ENCODE measurements at regions not wholly inside any gene's neighbourhood (a gene's known extent, or its start where the extent isn't known, plus 50 kb on each side); places are given as distances from the start of the nearest gene placed in this dataset.
A peak's percentile ranks its signal among the peaks of the same experiment; 100 is the strongest.

DNA sequence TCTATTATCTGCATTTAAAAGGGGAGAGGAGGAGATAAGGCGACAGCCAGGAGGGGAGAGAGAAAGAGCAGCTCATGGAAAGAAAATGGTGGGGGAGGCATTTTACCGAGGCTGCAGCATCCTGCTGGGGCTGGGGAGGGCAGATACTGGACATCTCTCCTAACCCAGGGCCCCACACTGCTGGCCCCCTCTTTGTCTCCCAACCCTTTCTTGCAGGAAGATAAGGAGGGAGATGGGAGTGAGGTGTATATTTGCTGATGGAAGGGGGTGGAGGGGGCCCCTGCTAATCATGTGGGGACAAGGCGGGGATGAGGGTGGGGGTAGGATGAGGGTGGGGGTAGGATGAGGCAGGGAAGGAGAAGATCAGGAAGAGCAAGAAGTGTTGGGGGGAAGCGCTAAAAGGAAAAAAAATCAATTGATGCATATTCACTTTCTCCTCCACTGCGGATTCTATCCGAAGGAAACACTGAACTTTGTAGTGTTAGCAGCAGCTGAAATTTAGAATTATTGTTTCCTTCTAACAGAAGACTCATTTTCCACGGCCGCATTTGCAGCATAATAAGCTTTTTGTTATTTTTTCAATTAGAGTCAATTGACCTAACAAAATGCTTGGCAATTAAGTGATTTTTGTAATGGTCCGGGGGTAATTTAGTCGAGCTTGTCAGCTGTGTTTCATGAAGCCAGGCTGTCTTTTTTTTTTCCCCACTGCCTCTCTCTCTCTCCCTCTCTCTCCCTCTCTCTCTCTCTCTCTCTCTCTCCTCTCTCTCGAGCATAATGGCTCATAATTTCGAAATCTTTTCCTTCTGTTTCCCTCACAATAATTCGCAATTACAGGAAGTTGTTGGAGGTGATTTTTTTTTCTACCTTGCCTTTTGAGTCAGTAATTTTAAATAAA is 1134.6 kb downstream of the BCL11B start:
- no peak overlapping the region for H3K4me3 ChIP-seq (ENCODE audit: low read length in 3 of 3)
- DNase-seq (peak in 2 of 5 donors; percentile 19 to 32), FAIRE-seq (no peak)
- no peaks in the 10 kb centered on the region for H3K36me3 ChIP-seq (ENCODE audit: control insufficient read depth in 2 of 3, insufficient read depth in 3 of 3, low read length in 3 of 3)
- intact Hi-C loops (cut with DNase I): no loop called here
- no peak overlapping the region for H3K27ac ChIP-seq (ENCODE audit: low read depth in 2 of 2, low read length in 2 of 2)
- H3K9ac ChIP-seq (ENCODE audit: low read length in 3 of 3): no peak overlapping the region
- TF ChIP-seq, protein P1, sequence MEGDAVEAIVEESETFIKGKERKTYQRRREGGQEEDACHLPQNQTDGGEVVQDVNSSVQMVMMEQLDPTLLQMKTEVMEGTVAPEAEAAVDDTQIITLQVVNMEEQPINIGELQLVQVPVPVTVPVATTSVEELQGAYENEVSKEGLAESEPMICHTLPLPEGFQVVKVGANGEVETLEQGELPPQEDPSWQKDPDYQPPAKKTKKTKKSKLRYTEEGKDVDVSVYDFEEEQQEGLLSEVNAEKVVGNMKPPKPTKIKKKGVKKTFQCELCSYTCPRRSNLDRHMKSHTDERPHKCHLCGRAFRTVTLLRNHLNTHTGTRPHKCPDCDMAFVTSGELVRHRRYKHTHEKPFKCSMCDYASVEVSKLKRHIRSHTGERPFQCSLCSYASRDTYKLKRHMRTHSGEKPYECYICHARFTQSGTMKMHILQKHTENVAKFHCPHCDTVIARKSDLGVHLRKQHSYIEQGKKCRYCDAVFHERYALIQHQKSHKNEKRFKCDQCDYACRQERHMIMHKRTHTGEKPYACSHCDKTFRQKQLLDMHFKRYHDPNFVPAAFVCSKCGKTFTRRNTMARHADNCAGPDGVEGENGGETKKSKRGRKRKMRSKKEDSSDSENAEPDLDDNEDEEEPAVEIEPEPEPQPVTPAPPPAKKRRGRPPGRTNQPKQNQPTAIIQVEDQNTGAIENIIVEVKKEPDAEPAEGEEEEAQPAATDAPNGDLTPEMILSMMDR (IDR thresholded peaks at IDR 0.05; ENCODE audit: borderline replicate concordance, extremely low read depth, insufficient read depth): no peak
- no peaks in the 10 kb centered on the region for H3K4me1 ChIP-seq (ENCODE audit: control insufficient read depth in 2 of 3, insufficient read depth in 2 of 3, low read depth in 1 of 3, low read length in 3 of 3)
- H3K27me3 ChIP-seq (ENCODE audit: control insufficient read depth, insufficient read depth, low read length): peaks cover 2% of the 10 kb centered on the region
- no peaks in the 10 kb centered on the region for H3K9me3 ChIP-seq (ENCODE audit: control insufficient read depth in 2 of 3, insufficient read depth in 1 of 3, low read length in 3 of 3)

DNA sequence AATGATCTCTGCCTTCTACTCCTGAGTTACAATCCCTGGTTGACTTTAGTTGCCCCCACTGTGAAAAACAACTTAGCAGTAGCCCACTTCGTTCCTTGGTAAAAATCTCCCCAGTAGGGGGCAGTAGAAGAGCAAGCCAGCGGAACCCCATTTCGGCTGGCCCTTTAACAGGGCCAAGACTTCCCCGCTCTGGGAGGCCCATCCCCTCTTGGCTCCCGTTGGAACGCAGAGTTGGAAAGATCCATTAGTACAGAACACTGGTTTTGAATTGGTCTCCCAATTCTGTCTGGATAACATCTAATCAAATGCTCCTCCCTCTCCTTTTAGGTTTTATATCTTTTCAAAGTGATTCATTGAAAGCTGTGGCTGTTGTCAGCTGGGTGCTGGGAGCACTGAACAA is 1133.3 kb downstream of the BCL11B start:
- Histone ChIP-seq H3K9me3 (ENCODE audit: control insufficient read depth in 2 of 3, insufficient read depth in 1 of 3, low read length in 3 of 3) (no peaks in the 10 kb centered on the region), H3K4me1 (ENCODE audit: control insufficient read depth in 2 of 3, insufficient read depth in 2 of 3, low read depth in 1 of 3, low read length in 3 of 3) (no peaks in the 10 kb centered on the region), H3K27ac (ENCODE audit: low read depth in 2 of 2, low read length in 2 of 2) (no peak overlapping the region), H3K27me3 (ENCODE audit: control insufficient read depth, insufficient read depth, low read length) (peaks cover 2% of the 10 kb centered on the region), H3K9ac (ENCODE audit: low read length in 3 of 3) (no peak overlapping the region), H3K36me3 (ENCODE audit: control insufficient read depth in 2 of 3, insufficient read depth in 3 of 3, low read length in 3 of 3) (no peaks in the 10 kb centered on the region), H3K4me3 (ENCODE audit: low read length in 3 of 3) (peak overlapping the region in 1 of 3 donors; percentile 3)
- FAIRE-seq: no peak
- intact Hi-C loops (cut with DNase I): no loop called here
- TF ChIP-seq, protein P1 (IDR thresholded peaks at IDR 0.05; ENCODE audit: borderline replicate concordance, extremely low read depth, insufficient read depth): peak; percentile 42
- peak in 4 of 5 donors; percentile 27 to 62 (median 52) for DNase-seq

DNA sequence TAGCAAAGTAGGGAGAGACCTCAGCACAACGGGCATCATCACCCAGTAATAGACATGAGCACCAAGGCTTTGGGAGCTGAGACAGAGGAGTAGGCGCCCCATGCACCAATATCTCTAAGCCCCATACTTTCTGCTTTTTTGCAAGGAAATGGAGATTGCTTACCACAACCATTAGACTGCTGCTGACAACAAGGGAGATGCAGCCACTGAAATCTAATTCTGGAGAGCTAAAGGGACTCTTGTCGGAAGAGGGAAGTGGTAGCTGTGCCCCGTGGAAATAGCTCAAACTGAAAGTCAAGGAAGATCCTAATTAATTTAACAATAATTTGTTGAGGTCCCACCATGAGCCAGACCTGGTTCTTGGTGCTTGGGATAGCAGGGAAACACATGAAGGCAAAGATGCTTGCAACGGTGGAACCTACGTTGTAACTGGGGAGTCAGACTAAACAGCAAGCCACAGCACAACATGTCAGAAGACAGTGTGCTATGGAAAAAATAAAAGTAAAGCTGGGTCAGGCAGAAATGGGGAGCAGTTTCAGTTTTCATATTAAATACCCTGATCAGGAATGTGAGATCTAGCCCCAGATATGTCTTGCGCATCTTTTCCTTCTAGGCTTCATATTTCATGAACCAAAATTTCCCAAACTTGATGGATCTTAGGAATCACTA is 1131.0 kb downstream of the BCL11B start:
- Histone ChIP-seq H3K4me1 (ENCODE audit: control insufficient read depth in 2 of 3, insufficient read depth in 2 of 3, low read depth in 1 of 3, low read length in 3 of 3) (no peaks in the 10 kb centered on the region), H3K36me3 (ENCODE audit: control insufficient read depth in 2 of 3, insufficient read depth in 3 of 3, low read length in 3 of 3) (no peaks in the 10 kb centered on the region), H3K27me3 (ENCODE audit: control insufficient read depth, insufficient read depth, low read length) (peaks cover 2% of the 10 kb centered on the region), H3K4me3 (ENCODE audit: low read length in 3 of 3) (no peak overlapping the region), H3K27ac (ENCODE audit: low read depth in 2 of 2, low read length in 2 of 2) (no peak overlapping the region), H3K9ac (ENCODE audit: low read length in 3 of 3) (no peak overlapping the region), H3K9me3 (ENCODE audit: control insufficient read depth in 2 of 3, insufficient read depth in 1 of 3, low read length in 3 of 3) (no peaks in the 10 kb centered on the region)
- intact Hi-C loops (cut with DNase I): no loop called here
- FAIRE-seq: no peak
- TF ChIP-seq, protein P1 (IDR thresholded peaks at IDR 0.05; ENCODE audit: borderline replicate concordance, extremely low read depth, insufficient read depth): no peak
- no peak for DNase-seq

All from kidney (tissue), 13 donors.